ENCODE measurements at regions not wholly inside any gene's neighbourhood (a gene's known extent, or its start where the extent isn't known, plus 50 kb on each side); places are given as distances from the start of the nearest gene placed in this dataset.
"Not testable (repeated sequence)": the region's sequence is repeated elsewhere in the genome, so short reads cannot be mapped to it uniquely, and the experiment has no call there.

DNA sequence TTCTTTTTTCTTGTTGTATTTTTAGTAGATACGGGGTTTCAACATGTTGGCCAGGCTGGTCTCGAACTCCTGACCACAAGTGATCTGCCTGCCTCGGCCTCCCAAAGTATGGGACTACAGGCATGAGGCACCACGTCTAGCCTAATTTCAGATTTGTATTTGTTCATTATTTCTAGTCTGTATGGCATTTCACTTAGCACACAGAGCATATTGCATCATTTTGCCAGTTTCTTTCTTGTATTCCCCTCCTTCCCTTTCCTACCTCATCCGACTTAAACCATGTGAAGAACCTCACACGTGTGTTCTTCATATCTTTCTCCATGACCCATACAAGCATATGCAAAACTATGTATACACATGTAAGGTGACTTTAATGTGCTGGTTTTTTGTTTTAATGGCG lies 470.0 kb downstream of the CBLN4 start:
- DNase-seq (ENCODE audit: low read depth, low spot score): no peak

DNA sequence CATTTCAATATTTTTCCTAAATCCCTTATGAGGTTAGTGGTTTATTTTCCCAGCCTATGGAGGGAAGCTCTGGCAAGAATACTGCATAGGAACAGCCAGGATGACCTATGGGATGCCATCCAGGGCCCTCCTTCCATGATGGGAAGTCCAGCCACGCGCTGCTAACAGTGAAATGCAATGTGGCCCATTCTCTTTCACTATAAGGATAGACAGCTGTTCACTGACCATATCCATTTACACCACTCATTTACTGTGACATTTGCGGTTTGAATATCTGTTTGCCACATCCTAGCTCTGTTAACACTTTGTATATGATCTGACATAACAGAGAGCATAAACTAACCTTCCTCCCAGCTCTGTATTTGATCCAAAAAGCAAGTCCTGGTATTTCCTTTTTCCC lies 471.7 kb downstream of the CBLN4 start:
- no peak for DNase-seq (ENCODE audit: low read depth, low spot score)

DNA sequence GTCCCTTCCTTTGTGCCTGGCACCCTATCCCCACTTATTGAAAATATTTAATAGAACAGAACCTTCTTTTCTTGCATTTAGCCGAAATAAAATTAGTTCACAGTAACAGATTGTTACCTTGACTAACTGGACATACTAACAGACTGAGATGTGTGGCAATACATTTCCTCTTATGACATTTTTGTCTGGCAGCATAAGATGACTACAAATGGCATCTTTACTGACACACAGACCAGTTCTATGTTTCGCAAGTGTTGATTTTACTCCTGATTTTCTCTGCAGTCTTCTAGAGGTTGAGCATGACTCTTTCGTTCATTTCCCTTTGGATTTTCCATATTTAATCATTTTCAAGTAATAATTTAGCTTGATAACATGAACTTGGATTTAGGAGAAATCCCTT lies 474.6 kb downstream of the CBLN4 start:
- DNase-seq (ENCODE audit: low read depth, low spot score): no peak

DNA sequence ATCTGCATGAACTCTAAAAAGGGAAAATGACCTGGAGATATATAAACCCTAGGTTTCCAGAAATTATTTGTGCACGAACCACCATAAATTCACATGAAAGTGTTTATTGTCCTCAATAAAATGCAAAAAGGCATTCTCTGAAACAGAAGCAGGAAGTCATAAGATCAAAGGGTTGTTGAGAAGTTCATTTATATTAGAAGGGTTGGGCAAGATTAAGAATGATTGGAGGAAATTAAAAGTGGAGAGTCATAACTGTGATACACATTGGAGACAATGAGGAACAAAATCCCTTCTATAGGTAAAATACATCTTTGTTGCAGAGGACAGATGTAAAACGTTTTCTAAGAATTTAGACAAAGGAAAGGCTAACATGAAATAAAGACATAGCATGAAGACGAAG lies 476.8 kb downstream of the CBLN4 start:
- no peak for DNase-seq (ENCODE audit: low read depth, low spot score)

DNA sequence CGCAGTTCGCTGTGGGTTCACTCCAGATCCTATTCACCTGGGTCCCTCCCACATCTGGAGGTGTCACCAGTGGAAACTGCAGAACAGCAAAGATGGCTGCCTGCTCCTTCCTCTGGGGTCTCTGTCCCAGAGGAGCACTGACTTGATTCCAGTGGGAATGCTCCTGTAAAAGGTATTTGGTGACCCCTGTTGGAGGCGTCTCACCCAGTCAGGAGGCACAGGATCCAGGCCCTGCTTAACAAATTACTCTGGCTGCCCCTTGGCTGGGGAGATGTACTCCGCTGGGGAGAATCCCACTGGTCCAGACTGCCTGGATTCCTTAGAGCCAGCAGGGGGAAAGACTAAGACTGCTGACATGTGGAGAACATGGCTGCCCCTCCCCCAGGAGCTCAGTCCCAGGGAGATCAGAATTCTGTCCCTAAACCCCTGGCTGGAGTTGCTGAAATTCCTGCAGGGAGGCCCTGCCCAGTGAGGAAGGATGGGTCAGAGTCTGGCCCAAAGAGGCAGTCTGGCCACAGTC lies 483.0 kb downstream of the CBLN4 start:
- DNase-seq (ENCODE audit: low read depth, low spot score): no peak

DNA sequence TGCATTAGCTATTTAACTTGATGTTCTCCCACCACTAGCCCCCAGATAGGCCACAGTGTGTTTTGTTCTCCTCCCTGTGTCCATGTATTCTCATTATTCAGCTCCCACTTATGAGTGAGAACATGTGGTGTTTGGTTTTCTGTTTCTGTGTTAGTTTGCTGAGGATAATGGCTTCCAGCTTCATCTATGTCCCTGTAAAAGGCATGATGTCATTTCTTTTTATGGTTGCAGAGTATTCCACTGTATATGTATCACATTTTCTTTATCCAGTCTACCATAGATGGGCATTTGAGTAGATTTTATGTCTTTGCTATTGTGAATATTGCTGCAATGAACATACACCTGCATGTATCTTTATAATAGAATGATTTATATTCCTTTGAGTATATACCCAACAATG lies 487.7 kb downstream of the CBLN4 start:
- not testable (repeated sequence) for DNase-seq (ENCODE audit: low read depth, low spot score)

DNA sequence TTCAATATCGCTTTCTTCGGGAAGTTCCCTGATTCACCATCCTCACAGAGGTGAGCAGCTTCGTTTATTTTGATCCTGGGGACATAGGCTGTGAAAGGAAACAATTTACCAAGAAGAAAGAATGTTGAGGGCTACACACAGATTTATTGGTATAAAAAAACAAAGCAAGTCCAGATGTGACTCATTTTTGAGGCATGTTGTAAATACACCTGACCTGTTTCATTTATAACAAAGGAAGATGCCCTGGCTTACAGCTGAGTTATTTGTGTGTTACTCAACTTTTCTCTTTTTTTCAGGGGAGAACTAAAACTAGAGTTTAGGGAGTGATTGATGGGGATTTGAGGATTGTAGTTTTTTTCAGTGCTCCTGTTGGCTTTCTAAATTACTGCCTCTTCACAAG lies 489.5 kb downstream of the CBLN4 start:
- no peak for DNase-seq (ENCODE audit: low read depth, low spot score)

DNA sequence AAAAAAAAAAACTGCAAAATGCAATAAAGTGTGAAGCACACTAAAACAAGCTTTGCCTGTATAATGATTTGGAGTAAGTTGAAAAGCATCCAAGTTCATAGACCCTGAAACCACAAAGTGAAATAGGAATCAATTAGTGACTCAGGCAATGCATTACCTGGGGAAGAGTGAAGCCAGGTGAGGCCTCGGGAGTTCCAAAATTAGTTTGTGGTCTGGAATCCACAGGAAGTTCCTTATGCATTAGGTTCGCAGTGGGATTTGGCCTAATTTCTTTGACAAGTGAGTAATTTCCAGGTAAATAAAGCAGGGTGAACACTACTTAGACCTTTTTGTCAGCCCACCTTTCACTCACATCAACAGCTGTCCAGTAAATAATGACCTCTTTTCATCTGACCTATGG lies 490.8 kb downstream of the CBLN4 start:
- DNase-seq (ENCODE audit: low read depth, low spot score): no peak

DNA sequence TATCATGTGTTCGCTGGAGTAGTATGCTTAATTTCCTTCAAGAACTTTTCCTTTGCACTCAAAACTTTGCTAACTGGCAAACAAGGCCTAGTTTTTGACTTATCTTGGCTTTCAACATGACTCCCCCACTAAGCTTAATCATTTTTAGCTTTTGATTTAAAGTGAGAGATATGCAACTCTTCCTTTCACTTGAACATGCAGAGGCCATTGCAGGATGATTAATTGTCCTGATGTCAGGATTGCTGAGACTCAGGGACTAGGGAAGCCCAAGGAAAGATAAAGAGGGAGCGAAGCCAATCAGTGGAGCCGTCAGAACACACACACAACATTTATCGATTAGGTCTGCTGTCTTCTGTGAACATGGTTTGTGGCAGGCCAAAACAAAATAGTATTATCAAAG lies 491.4 kb downstream of the CBLN4 start:
- no peak for DNase-seq (ENCODE audit: low read depth, low spot score)

DNA sequence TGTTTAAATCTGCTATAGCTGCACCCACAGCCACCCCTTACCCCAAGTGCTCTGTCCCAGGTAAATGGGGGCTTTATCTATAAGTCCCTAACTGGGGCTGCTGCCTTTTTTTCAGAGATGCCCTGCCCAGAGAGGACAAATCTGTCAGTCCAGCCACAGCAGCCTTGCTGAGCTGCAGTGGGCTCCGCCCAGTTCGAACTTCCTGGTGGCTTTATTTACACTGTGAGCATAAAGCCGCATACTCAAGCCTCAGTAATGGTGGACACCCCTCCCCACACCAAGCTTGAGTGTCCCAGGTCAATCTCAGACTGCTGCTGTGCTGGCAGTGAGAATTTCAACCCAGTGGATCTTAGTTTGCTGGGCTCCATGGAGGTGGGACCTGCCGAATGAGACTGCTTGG lies 505.2 kb downstream of the CBLN4 start:
- no peak for DNase-seq (ENCODE audit: low read depth, low spot score)

DNA sequence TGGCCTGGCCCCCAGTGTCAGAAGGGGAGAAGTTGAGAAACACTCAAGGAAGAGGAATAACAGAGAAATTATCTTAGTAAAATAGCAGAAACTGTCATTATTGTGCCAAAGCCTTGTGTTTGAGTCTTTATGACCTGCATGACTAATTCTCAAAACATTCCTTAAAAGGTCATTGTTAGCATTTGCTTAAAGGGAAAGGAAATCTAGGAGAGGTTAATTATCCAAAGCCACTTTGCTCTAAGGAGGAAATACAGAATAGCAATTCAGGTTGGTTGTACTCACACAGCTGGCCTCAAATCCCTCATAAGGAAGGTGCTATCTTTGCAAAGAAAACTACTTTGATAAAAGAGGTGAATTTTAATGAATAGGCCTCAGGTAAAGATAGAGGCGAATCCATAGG lies 516.7 kb downstream of the CBLN4 start:
- no peak for DNase-seq (ENCODE audit: low read depth, low spot score)

DNA sequence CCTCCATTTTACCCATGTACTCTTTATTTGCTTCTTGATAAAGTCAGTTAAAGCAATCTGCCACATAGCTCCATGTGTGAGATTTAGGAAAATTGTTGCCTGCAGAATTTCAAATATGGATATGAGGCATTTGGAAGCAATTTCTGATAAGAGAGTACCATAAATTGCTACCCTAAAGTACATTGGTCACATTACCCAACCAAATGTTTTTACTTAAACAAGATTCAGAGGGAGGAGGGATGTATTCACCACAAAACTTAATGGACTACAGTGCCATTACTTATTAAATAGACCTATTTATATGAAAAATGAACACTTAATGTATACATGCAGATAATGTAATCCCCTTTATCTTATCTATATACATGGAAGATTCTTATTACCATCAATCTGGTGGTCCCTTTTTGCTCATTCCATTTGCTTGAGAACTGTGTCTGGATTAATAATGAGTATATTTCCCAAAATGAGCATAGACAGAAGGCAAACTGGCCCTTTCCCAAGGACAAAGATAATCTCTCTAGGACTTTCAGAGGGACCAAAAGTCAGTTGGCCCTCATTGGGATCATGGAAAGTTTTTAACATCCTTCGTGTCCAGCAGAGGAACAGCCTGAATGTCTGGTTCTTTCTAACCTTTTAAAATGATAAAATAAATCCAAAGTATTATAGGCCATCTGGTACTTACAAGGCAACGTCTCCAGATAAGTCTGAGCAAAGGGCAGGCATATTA lies 526.4 kb downstream of the CBLN4 start:
- no peak for DNase-seq (ENCODE audit: low read depth, low spot score)

DNA sequence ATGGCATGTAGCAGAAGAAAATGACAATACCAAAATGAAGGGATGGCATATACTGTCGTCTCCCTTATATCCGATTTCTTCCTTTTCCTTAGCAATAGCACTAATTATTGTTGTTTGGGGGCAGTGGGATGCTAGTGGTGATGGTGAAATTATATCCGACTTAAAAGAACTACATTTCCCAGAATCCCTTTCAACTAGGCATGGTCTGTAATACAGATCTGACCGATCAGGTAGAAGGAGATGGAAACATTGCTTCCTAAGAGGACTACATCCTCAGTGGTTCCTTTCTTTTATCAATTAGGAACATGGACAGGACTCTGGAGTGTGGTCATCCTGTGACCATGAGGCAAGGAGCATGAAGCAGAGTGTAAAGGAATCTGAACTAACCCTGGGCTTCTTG lies 532.6 kb downstream of the CBLN4 start:
- no peak for DNase-seq (ENCODE audit: low read depth, low spot score)

DNA sequence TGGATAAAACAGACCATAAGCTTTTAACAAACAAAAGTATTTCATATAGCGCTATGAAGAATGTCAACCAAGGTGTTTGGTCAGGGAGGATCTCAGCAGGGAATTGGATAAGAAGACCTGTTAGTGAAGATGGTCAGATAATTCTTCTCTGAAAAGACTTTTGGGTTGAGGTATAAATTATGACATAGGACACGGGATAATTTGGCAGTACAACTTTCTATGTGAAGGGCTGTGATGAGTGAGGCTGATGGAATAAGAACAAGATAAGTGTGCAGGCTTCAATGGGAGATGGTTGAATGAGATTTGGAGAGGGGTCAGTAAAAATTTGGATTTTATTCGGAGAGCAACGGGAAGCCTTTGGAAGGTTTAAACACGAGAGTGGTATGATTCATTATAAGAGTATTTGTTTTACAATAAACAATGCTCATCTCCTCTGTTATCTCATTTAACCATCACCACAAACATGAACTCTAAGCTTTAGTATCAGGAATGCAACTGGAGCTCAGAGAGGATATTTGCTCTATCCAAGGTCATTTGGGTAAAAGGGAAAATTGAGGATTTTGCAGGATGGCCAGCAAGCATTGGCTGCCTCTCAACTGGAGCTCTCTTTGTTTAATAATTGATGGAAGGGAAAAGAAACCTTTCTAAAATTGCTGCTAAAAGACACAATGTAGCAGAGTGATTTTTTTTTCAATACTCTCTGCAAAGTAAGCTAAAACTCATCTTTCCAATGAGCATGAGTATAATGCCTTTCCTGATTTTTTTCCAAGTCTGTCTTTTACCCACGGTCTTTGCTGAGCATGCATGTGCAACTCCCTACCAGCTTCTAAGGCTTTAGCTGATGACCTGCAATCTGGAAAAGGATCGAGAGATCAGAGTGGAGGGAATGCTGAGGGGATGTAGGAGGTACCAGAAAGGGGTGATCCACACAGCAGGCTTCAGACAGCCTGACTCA lies 534.0 kb downstream of the CBLN4 start:
- no peak for DNase-seq (ENCODE audit: low read depth, low spot score)

DNA sequence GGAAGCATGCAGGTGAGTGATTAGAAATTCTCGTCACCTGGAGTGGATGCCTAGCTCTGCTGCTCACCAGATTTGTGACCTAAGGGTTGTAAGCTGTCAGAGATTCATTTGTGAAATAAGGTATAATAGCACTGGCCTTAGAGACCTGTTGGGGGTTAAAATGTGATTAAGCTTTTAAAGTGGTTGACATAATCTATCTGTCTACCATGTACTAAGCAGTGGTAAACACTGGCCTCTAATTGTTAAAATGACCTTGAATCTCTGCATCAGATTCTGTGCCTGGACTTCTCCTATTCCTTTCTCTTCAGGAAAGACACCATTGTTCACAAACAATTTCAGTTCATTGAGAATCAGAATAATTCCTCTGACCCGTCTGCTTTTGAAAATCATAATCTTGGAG lies 536.2 kb downstream of the CBLN4 start:
- no peak for DNase-seq (ENCODE audit: low read depth, low spot score)

DNA sequence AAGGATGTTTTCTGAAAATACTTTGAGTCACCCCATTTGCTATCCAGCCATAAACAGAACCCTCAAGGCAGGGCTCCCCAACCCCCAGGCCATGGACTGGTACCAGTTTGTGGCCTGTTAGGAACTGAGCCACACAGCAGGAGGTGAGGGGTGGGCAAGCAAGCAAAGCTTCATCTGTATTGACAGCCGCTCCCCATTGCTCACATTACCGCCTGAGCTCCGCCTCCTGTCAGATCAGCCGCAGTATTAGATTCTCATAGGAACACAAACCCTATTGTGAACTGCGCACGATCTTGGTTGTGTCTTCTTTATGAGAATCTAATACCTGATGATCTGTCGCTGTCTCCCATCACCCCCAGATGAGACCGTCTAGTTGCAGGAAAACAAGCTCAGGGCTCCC lies 543.8 kb downstream of the CBLN4 start:
- DNase-seq (ENCODE audit: low read depth, low spot score): no peak

DNA sequence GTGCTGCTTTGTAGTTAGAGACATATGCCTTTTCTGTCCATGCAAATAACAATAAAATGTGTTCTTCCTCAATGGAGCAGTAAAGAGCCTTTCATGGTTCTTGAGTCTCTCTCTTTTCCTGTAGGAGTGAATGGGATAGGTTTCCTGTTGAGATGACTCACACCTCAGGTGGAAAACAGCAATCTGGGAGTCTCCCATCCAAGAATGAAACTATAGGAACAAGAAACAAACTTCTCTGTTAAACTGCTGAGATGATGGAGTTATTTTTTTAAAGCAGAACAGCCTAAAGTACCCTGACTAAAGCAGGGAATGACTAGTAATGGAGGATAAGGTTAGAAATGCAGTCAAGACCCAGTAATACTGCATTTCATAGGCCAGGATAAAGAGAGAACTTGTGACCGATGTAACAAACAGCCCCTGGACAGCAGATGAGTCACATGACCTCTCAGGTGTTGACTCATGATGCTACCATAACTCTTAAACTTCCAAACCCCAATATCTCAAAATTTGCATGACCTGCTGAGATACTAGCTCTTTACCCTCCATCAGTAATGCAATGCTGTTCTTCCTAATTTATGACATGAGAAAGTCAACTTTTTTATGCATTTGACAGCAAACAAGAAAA lies 548.9 kb downstream of the CBLN4 start:
- no peak for DNase-seq (ENCODE audit: low read depth, low spot score)

DNA sequence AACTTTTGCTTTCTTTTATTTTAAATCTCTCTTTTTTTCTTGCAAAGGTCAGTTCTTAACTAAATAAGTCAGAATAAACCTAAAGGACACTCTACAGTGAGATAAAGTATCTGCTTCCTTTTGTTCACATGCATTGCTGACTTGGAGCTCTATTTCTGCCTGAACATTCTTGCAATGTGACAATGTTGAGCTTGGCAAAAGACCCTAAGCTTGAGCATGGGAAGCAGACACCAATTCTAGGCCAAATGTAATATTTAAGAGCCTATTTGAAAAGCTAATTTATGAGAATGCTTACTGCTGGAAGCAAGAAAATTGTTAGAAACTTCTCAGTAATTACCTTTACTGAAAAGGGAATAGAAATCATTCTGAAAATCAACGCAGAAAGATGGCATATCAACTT lies 556.2 kb downstream of the CBLN4 start:
- no peak for DNase-seq (ENCODE audit: low read depth, low spot score)

DNA sequence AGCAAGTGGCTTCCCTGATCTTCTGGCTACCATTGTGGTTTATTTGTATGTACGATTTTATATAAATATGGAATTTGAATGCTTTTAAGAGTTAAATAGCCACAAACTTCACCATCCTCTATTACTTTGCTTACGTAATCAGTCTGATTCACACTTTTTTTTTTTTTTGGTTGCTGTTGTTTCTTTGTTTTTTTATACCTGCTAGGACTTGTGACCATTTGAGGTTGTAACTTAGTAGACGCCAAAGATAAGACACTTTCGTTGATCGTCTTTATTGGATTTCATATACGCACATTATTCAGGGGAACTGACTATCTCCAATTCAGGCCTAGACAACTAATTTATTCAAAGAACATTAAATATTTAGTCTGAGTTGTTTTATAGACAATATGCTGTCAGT lies 559.0 kb downstream of the CBLN4 start:
- no peak for DNase-seq (ENCODE audit: low read depth, low spot score)

DNA sequence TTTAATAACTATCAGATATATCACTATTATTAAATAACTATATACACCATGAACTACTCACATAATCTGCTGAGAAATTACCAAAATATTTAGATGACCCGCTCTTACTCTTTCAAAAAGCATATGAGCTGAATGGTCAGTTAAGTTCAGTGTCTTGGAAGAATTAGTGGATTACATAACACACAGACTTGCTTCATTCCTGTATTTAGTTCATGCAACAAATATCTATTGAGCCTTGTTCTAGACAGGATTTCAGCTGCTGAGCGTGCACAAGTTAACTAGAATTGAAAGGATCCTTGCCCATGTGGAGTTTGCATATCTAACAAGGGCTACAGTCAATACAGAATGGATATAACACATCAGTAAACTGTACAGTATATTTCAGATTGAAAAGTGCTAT lies 566.2 kb downstream of the CBLN4 start:
- DNase-seq (ENCODE audit: low read depth, low spot score): no peak

DNA sequence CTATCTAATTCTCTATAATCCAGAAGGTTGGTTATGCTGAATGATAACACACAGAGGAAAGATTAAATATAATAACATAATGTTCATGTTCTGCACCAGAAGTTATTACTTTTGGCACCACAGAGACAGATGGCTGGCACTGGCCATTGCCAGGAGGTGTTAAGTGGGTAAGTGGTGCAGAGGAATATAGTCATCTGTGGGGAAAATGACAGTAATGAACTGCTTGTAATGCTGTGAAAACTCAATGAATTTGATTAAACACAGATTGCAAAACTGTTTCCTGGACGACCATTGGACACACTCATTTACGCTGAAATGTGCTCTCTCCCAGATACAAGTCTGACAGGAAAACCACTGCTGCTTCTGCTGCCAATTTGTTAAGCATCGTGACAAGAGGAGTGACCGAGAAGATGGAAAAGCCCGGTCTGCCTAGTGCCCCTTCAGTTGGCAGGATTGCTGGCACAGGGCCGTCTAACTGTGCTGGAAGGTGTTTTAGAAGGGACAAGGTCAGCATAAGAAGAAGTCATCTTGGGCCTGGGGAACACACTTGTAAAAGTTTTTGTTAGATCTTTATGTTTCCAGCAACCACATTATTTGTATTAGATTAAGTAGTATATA lies 567.4 kb downstream of the CBLN4 start:
- no peak for DNase-seq (ENCODE audit: low read depth, low spot score)

DNA sequence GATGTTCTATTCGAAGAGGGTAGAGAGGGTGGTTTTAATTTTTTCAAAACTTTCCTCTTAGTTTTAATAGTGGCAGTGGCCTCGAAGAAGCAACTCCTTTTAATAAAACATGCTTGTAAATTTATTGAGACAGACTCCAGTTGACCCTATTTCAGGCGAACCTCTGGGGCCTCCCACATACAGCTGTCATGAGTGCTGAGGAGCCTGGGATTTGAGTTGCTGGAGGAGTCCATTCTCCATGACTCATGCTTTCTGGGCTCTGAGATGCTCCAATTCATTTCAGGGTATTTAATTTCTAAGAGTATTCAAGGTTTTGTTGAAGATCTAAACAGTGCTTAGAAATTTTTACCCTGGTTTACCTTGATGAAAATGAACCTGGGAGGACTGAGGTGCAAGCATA lies 580.4 kb downstream of the CBLN4 start:
- no peak for DNase-seq (ENCODE audit: low read depth, low spot score)

All from pulmonary artery endothelial cell (primary cell).